Liver (tissue), 8 donors: ENCODE measurements at regions not wholly inside any gene's neighbourhood (a gene's known extent, or its start where the extent isn't known, plus 50 kb on each side); places are given as distances from the start of the nearest gene placed in this dataset.

Experiments
- DNase-seq: peaks from one replicate; pipeline ENCODE4 v3.0.0-alpha.2; 2017; ENCODE audit warnings: low spot score
- H3K27ac ChIP-seq, 2 donors: one replicate each; pipeline ENCODE4 v1.7.0; 2013; ENCODE audit warnings: inconsistent platforms in 2 of 2, low read length in 2 of 2, control low read depth in 1 of 2, low read depth in 1 of 2, mild to moderate bottlenecking in 1 of 2
- H3K27me3 ChIP-seq, 4 donors: one replicate each; pipeline versions ENCODE4 v1.6.1 to v1.7.0; 2013; ENCODE audit warnings: low read length in 3 of 4, inconsistent platforms in 1 of 4, mild to moderate bottlenecking in 1 of 4, moderate library complexity in 1 of 4; ENCODE audit not compliant: control insufficient read depth in 4 of 4, insufficient read depth in 4 of 4
- H3K36me3 ChIP-seq, 4 donors: one replicate each; pipeline versions ENCODE4 v1.6.1 to v1.7.0; 2013; ENCODE audit warnings: low read length in 3 of 4, mild to moderate bottlenecking in 3 of 4, low read depth in 1 of 4, moderate library complexity in 1 of 4; ENCODE audit not compliant: control insufficient read depth in 4 of 4, insufficient read depth in 3 of 4
- H3K4me1 ChIP-seq, 4 donors: one replicate each; pipeline versions ENCODE4 v1.6.1 to v1.7.0; 2013; ENCODE audit warnings: low read length in 3 of 4, mild to moderate bottlenecking in 3 of 4, moderate library complexity in 1 of 4; ENCODE audit not compliant: control insufficient read depth in 4 of 4, insufficient read depth in 4 of 4
- H3K4me3 ChIP-seq, 3 donors: one replicate each; pipeline versions ENCODE4 v1.6.1 to v1.7.0; 2013; ENCODE audit warnings: low read length in 3 of 3, control low read depth in 1 of 3, low read depth in 1 of 3, mild to moderate bottlenecking in 1 of 3
- H3K9ac ChIP-seq, 2 donors: one replicate each; pipeline ENCODE4 v1.7.0; 2013; ENCODE audit warnings: low read length in 2 of 2, mild to moderate bottlenecking in 2 of 2, moderate library complexity in 2 of 2, control low read depth in 1 of 2, low read depth in 1 of 2
- H3K9me3 ChIP-seq, 4 donors: one replicate each; pipeline versions ENCODE4 v1.6.1 to v1.7.0; 2013; ENCODE audit warnings: low read length in 3 of 4; ENCODE audit not compliant: control insufficient read depth in 4 of 4
- ATF3 ChIP-seq: IDR thresholded peaks from 2 replicates; pipeline ENCODE4 v1.6.1; 2016; ENCODE audit warnings: antibody characterized with exemption
- EGR1 ChIP-seq, 2 donors: IDR thresholded peaks; 2 replicates each; pipeline ENCODE4 v1.6.1; 2016 to 2018; ENCODE audit warnings: antibody characterized with exemption in 2 of 2, low read depth in 2 of 2
- FOXA1 ChIP-seq: IDR thresholded peaks from 2 replicates; pipeline ENCODE4 v1.6.1; 2016; ENCODE audit warnings: antibody characterized with exemption
- FOXA2 ChIP-seq: IDR thresholded peaks from 2 replicates; pipeline ENCODE4 v1.6.1; 2016; ENCODE audit warnings: antibody characterized with exemption
- GABPA ChIP-seq, 2 donors: IDR thresholded peaks in 1 of 2; conservative IDR thresholded peaks in 1 of 2; 2 replicates each; pipeline ENCODE4 v1.6.1; 2016; ENCODE audit warnings: antibody characterized with exemption in 2 of 2, mild to moderate bottlenecking in 1 of 2, moderate library complexity in 1 of 2
- HNF4A ChIP-seq, 2 donors: conservative IDR thresholded peaks; 2 replicates each; pipeline ENCODE4 v1.6.1; 2016; ENCODE audit warnings: antibody characterized with exemption in 2 of 2, mild to moderate bottlenecking in 2 of 2
- HNF4G ChIP-seq: IDR thresholded peaks from 2 replicates; pipeline ENCODE4 v1.6.1; 2016; ENCODE audit warnings: antibody characterized with exemption
- JUND ChIP-seq, 2 donors: IDR thresholded peaks; 2 replicates each; pipeline ENCODE4 v1.6.1; 2016; ENCODE audit warnings: antibody characterized with exemption in 2 of 2
- NR2F2 ChIP-seq: IDR thresholded peaks from 2 replicates; pipeline ENCODE4 v1.6.1; 2016; ENCODE audit warnings: antibody characterized with exemption
- RAD21 ChIP-seq, 2 donors: IDR thresholded peaks; 2 replicates each; pipeline ENCODE4 v1.6.1; 2016; ENCODE audit warnings: antibody characterized with exemption in 2 of 2, mild to moderate bottlenecking in 2 of 2
- REST ChIP-seq: IDR thresholded peaks from 2 replicates; pipeline ENCODE4 v1.6.1; 2016; ENCODE audit warnings: antibody characterized with exemption, mild to moderate bottlenecking
- RXRA ChIP-seq, 2 donors: IDR thresholded peaks; 2 replicates each; pipeline ENCODE4 v1.6.1; 2017 to 2018; ENCODE audit warnings: antibody characterized with exemption in 2 of 2, mild to moderate bottlenecking in 1 of 2
- SP1 ChIP-seq: IDR thresholded peaks from 2 replicates; pipeline ENCODE4 v1.6.1; 2018; ENCODE audit warnings: antibody characterized with exemption, mild to moderate bottlenecking
- TAF1 ChIP-seq: conservative IDR thresholded peaks from 2 replicates; pipeline ENCODE4 v1.6.1; 2016; ENCODE audit warnings: antibody characterized with exemption, mild to moderate bottlenecking
- YY1 ChIP-seq: IDR thresholded peaks from 2 replicates; pipeline ENCODE4 v1.6.1; 2016; ENCODE audit warnings: antibody characterized with exemption, mild to moderate bottlenecking
- ZBTB33 ChIP-seq: IDR thresholded peaks from 2 replicates; pipeline ENCODE4 v1.6.1; 2016; ENCODE audit warnings: antibody characterized with exemption
- WGBS: extraction: QIAGEN DNeasy Blood & Tissue Kit; methylation state at CpG from one replicate; pipeline ENCODE4 v1.1.7; 2013; 5-methylcytosine and 5-hydroxymethylcytosine counted together
- TF ChIP-seq, protein P1 (sequence below): IDR thresholded peaks from 2 replicates; pipeline ENCODE4 v1.6.1; 2016; ENCODE audit warnings: antibody characterized with exemption
- TF ChIP-seq, protein P2 (sequence below): fragments of 150-350 bp; IDR thresholded peaks from 2 replicates; pipeline ENCODE4 v1.5.1; 2017; ENCODE audit warnings: improper control_type of control experiment, low read depth, low read length; ENCODE audit not compliant: missing input control
- donor health status: healthy.
- donor health status: healthy.
- donor health status: healthy.
- donor health status: healthy.
- donor health status: healthy.

DNA sequence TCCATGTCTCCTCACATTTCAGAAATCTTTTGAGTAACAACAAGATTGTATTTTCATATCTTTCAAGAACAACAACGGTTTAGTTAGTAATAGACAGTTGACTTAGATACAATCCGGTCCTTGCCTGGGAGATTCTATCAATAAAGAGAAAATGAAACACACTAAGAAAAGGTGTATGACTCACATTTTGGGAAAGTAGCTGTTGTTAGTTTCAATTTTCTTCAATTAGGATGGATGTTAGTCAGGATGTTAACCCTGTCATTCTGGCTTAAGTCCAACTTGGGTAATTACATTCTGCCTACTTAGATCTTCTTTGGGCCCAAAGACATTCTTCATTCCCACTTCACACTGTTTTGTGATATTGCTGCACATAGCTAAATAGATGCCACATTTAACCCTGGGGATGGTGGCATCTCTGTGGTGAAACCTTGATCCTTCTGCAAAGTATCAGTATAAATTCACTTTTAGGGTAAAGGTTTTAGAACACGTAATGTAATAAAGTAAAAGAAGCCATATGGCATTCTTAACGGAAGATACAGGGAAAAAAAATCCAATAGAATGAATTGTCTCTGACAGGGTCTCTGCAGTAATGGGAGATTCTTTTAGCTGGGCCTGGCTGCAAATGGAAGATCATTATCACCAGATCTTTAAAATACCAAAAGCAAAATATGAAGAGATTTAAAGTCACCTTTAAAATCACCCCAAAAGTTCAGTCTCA, 365.5 kb downstream of the FIGN start (continued):
- TF ChIP-seq FOXA1 (no peak), RAD21 (IDR thresholded peaks at IDR 0.05) (no peak), ATF3 (no peak)

GRCh38 chr2:163369111-163369510, 366.7 kb downstream of the FIGN start:
- Histone ChIP-seq H3K27ac (no peak overlapping the region), H3K9me3 (no peaks in the 10 kb centered on the region), H3K36me3 (no peaks in the 10 kb centered on the region), H3K27me3 (no peaks in the 10 kb centered on the region), H3K9ac (no peak overlapping the region), H3K4me3 (no peak overlapping the region), H3K4me1 (no peaks in the 10 kb centered on the region)
- WGBS = 40% methylated on average over 1 of the region's 1 CpG
- no peak for TF ChIP-seq RAD21 (IDR thresholded peaks at IDR 0.05)
- no peak for TF ChIP-seq RXRA (IDR thresholded peaks at IDR 0.05)
- TF ChIP-seq HNF4A (conservative IDR thresholded peaks at IDR 0.05) = no peak
- TF ChIP-seq, protein P1, sequence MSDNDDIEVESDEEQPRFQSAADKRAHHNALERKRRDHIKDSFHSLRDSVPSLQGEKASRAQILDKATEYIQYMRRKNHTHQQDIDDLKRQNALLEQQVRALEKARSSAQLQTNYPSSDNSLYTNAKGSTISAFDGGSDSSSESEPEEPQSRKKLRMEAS = no peak
- no peak for TF ChIP-seq EGR1 (IDR thresholded peaks at IDR 0.05; ENCODE audit: low read depth in 2 of 2)
- no peak for TF ChIP-seq ZBTB33
- no peak for TF ChIP-seq SP1
- TF ChIP-seq, protein P2, sequence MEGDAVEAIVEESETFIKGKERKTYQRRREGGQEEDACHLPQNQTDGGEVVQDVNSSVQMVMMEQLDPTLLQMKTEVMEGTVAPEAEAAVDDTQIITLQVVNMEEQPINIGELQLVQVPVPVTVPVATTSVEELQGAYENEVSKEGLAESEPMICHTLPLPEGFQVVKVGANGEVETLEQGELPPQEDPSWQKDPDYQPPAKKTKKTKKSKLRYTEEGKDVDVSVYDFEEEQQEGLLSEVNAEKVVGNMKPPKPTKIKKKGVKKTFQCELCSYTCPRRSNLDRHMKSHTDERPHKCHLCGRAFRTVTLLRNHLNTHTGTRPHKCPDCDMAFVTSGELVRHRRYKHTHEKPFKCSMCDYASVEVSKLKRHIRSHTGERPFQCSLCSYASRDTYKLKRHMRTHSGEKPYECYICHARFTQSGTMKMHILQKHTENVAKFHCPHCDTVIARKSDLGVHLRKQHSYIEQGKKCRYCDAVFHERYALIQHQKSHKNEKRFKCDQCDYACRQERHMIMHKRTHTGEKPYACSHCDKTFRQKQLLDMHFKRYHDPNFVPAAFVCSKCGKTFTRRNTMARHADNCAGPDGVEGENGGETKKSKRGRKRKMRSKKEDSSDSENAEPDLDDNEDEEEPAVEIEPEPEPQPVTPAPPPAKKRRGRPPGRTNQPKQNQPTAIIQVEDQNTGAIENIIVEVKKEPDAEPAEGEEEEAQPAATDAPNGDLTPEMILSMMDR = no peak
- no peak for TF ChIP-seq HNF4G
- no peak for TF ChIP-seq NR2F2
- TF ChIP-seq FOXA2 = no peak
- no peak for TF ChIP-seq YY1
- no peak for TF ChIP-seq JUND (IDR thresholded peaks at IDR 0.05)
- TF ChIP-seq ATF3 = no peak
- no peak for TF ChIP-seq TAF1
- no peak for TF ChIP-seq FOXA1
- no peak for TF ChIP-seq REST
- no peak for TF ChIP-seq GABPA (IDR thresholded peaks at IDR 0.05 in 1 of 2, conservative IDR thresholded peaks at IDR 0.05 in 1 of 2)
- no peak for DNase-seq
